HG03439 (cell line): ENCODE measurements at regions not wholly inside any gene's neighbourhood (a gene's known extent, or its start where the extent isn't known, plus 50 kb on each side); places are given as distances from the start of the nearest gene placed in this dataset.
"Not testable (repeated sequence)": the region's sequence is repeated elsewhere in the genome, so short reads cannot be mapped to it uniquely, and the experiment has no call there.

Experiments
- ATAC-seq: cut with Tn5 transposase; IDR thresholded peaks from one replicate; pipeline ENCODE4 v1.9.1; 2021; ENCODE audit warnings: mild to moderate bottlenecking, moderate library complexity; ENCODE audit not compliant: unreplicated experiment

DNA sequence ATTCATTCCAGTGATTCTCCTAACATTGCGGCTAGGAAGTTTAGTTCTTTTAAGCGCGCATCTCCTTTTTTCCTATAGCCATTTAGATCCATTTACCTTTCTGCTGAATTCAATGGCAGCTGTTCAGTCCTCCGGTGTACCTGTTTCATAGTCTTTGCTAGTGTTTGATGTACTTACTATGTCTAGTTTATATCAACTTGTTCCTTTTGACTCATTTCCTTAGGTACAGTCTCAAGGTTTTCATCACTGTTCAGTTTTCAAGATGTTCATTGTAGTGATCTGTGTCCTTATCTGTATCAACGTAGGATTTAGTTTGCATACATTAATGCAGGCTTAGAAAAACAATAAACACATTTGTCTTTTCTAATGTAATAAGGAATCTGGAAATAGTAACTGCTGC, 59.0 kb upstream of the MBNL1 start:
- ATAC-seq, result no peak

- no peak for ATAC-seq
These were observed 58.0 kb upstream of the MBNL1 start for GRCh38 chr3:152210697-152211096.

GRCh38 chr3:152211655-152212054, 57.1 kb upstream of the MBNL1 start:
- no peak for ATAC-seq

DNA sequence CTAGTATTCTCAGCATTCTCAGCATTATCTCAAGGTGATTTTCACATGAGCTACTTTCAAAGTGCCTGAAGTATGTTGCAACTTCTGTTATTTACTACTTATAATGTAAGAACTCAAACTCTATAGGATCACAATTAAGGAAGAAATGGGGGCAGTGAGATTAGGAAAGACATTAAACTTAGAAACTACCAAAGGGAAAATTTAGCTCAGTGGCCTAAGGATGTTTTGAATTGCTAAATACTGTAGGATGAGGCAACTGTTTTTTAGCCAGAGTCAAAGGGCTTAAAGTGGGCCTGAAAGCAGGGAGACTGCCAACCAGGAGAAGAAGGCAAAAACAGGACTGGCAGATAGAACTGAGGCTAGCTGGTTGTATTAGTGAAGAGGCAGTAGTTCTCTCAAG, 55.5 kb upstream of the MBNL1 start:
- no peak for ATAC-seq

- no peak for ATAC-seq
These were observed 54.8 kb upstream of the MBNL1 start for GRCh38 chr3:152213938-152214337.

- ATAC-seq, result not testable (repeated sequence)
These were observed 51.5 kb upstream of the MBNL1 start for GRCh38 chr3:152216960-152217865.

- no peak for ATAC-seq
These were observed 50.1 kb upstream of the MBNL1 start for GRCh38 chr3:152218602-152219001.
